NCI-H1436 treated with DMSO at 0.1 percent for 48 hours (cell line): ENCODE measurements at regions not wholly inside any gene's neighbourhood (a gene's known extent, or its start where the extent isn't known, plus 50 kb on each side); places are given as distances from the start of the nearest gene placed in this dataset.

Source experiments
- DNase-seq: peaks from one replicate; lab custom pipeline; 2025; lab: John Stamatoyannopoulos, UW

GRCh38 chr3:157626817-157627216 lies 123.6 kb upstream of the VEPH1 start:
- no peak for DNase-seq

- no peak for DNase-seq
Observed at GRCh38 chr3:157624801-157625200, 121.6 kb upstream of the VEPH1 start.

GRCh38 chr3:157618886-157619285 lies 115.7 kb upstream of the VEPH1 start:
- DNase-seq: no peak

GRCh38 chr3:157618075-157618760 lies 115.0 kb upstream of the VEPH1 start:
- DNase-seq: no peak

GRCh38 chr3:157614896-157615295 lies 111.7 kb upstream of the VEPH1 start:
- no peak for DNase-seq

GRCh38 chr3:157611536-157612076 lies 108.4 kb upstream of the VEPH1 start:
- no peak for DNase-seq

GRCh38 chr3:157610876-157611535 lies 107.8 kb upstream of the VEPH1 start:
- DNase-seq: no peak

GRCh38 chr3:157607826-157608405 lies 104.7 kb upstream of the VEPH1 start:
- no peak for DNase-seq

GRCh38 chr3:157606852-157607197 lies 103.6 kb upstream of the VEPH1 start:
- DNase-seq: no peak

GRCh38 chr3:157606011-157606851 lies 103.0 kb upstream of the VEPH1 start:
- no peak for DNase-seq

- DNase-seq: no peak
Observed at GRCh38 chr3:157605356-157605755, 102.1 kb upstream of the VEPH1 start.

- DNase-seq: no peak
Observed at GRCh38 chr3:157602424-157602823, 99.2 kb upstream of the VEPH1 start.

- DNase-seq: no peak
Observed at GRCh38 chr3:157595259-157595658, 92.0 kb upstream of the VEPH1 start.

- DNase-seq: no peak
Observed at GRCh38 chr3:157594413-157594812, 91.2 kb upstream of the VEPH1 start.

- DNase-seq: no peak
Observed at GRCh38 chr3:157592769-157593168, 89.6 kb upstream of the VEPH1 start.

GRCh38 chr3:157590273-157590672 lies 87.1 kb upstream of the VEPH1 start:
- no peak for DNase-seq

- DNase-seq: no peak
Observed at GRCh38 chr3:157589211-157589610, 86.0 kb upstream of the VEPH1 start.

GRCh38 chr3:157588386-157589060 lies 85.3 kb upstream of the VEPH1 start:
- DNase-seq: no peak

GRCh38 chr3:157586293-157586692 lies 83.1 kb upstream of the VEPH1 start:
- DNase-seq: no peak

- no peak for DNase-seq
Observed at GRCh38 chr3:157585386-157585785, 82.2 kb upstream of the VEPH1 start.

- no peak for DNase-seq
Observed at GRCh38 chr3:157582637-157582973, 79.4 kb upstream of the VEPH1 start.
